ENCODE measurements at regions not wholly inside any gene's neighbourhood (a gene's known extent, or its start where the extent isn't known, plus 50 kb on each side); places are given as distances from the start of the nearest gene placed in this dataset.

DNA sequence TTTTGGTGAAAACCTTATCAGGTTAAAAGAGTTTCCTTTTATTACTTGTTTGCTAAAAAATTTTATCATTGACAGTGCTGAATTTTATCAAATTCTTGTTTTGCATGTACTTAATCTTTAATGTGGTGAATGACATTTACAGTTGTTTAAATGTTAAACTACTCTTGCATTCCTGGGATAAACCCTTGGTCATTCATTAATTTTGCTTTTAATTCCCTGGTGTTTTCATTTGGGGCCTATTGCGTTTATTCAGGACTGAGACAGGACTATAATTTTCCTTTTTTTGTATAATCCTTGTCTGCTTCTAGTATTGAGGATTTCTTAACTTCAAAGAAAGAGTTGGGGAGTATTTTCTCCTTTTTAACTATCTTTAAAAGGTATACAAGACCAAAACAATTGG is 98.7 kb upstream of the TLL1 start:
- Mint-ChIP-seq H3K27me3 (no peaks in the 10 kb centered on the region), H3K4me3 (no peak overlapping the region), H3K4me1 (no peaks in the 10 kb centered on the region), H3K36me3 (ENCODE audit: insufficient read depth) (peaks cover 2% of the 10 kb centered on the region), H3K27ac (ENCODE audit: low read depth) (no peak overlapping the region), H3K9me3 (peaks cover 6% of the 10 kb centered on the region)
- DNase-seq (ENCODE audit: low spot score in 2 of 2), result no peak
- ATAC-seq (replicated peaks; ENCODE audit: extremely low read depth, poor library complexity, severe bottlenecking), result no peak

DNA sequence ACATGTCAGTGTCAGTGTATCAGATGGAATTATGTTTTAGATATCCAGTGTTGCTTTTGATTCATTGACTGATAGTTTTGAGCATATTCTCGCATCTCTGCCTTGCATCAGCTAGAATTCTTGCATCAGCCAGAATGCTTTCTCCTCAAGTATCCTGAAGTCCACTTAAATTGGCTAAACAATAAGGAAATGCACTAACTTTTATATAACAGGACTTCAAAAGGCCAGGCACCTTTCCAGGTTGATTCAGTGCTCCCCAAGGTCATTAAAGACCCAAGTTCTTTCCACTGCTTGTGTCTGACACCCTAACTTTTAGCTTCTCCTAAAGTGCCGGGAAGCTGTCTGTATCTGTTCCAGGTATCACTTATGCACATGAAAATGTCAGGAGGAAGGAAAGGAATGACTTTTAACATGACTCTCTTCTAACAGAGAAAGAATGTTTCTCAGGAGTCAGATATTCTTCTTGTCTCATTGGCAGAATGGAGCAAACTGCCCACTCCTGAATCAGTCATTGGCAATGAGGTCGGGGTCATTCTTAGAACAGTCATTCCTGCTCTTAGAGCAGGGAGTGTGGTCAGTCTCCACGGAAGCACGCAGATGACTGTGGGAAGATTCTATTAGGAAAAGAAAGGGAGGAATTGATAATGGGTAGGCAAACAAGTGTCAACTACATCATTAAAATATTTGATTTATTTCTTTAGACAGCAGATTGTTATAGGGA is 92.9 kb upstream of the TLL1 start:
- Mint-ChIP-seq H3K9me3 (peaks cover 10% of the 10 kb centered on the region), H3K27ac (ENCODE audit: low read depth) (no peak overlapping the region), H3K4me1 (no peaks in the 10 kb centered on the region), H3K36me3 (ENCODE audit: insufficient read depth) (peaks cover 2% of the 10 kb centered on the region), H3K27me3 (no peaks in the 10 kb centered on the region), H3K4me3 (no peak overlapping the region)
- ATAC-seq (replicated peaks; ENCODE audit: extremely low read depth, poor library complexity, severe bottlenecking) (no peak), DNase-seq (ENCODE audit: low spot score in 2 of 2) (no peak)

GRCh38 chr4:165780735-165781134 is 92.3 kb upstream of the TLL1 start:
- Mint-ChIP-seq H3K27ac (ENCODE audit: low read depth) (no peak overlapping the region), H3K4me1 (no peaks in the 10 kb centered on the region), H3K36me3 (ENCODE audit: insufficient read depth) (peaks cover 2% of the 10 kb centered on the region), H3K9me3 (peaks cover 10% of the 10 kb centered on the region), H3K27me3 (no peaks in the 10 kb centered on the region), H3K4me3 (no peak overlapping the region)
- ATAC-seq (replicated peaks; ENCODE audit: extremely low read depth, poor library complexity, severe bottlenecking) (no peak), DNase-seq (ENCODE audit: low spot score in 2 of 2) (no peak)

DNA sequence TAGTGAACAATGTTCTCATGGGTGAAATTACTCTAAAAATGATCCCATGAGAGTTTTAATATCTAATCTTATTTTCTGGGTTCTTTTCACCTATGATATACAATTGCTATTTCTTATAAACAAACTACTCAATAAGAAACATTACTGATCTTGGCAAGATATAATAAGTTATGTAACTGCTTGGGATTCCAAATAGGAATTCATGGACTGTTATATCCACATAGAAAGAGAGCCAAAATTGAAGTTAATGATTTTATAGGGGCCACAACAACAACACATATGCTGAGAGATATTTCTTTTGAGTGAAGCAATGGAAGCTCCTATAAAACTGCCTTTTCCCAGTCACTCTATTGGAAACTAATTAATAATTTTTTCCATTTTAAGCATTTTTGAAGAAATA is 90.4 kb upstream of the TLL1 start:
- Mint-ChIP-seq H3K4me1 (no peaks in the 10 kb centered on the region), H3K27me3 (no peaks in the 10 kb centered on the region), H3K36me3 (ENCODE audit: insufficient read depth) (peaks cover 2% of the 10 kb centered on the region), H3K4me3 (no peak overlapping the region), H3K27ac (ENCODE audit: low read depth) (no peak overlapping the region), H3K9me3 (peaks cover 10% of the 10 kb centered on the region)
- DNase-seq (ENCODE audit: low spot score in 2 of 2) (no peak), ATAC-seq (replicated peaks; ENCODE audit: extremely low read depth, poor library complexity, severe bottlenecking) (no peak)

DNA sequence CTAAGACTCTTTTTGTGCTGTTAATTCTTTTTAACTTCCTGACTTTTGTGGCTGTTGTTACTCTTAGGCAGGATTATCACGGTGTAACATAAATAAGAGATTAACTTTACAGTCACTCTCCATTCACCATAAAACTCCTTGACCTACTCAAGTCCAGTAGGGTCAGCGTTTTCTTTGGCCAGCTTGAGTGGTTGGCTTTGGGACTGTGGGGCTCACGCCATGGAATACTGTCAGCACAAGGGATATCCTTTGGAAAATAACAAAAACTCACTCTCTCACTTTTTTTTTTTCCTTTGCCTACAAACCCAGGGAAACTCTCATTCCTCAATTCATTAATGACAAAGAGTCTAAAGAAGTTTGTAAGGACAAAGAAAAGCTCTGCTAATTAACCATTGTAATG is 89.4 kb upstream of the TLL1 start:
- DNase-seq (ENCODE audit: low spot score in 2 of 2), result no peak
- no peak overlapping the region for H3K4me3 Mint-ChIP-seq
- H3K36me3 Mint-ChIP-seq (ENCODE audit: insufficient read depth), result peaks cover 2% of the 10 kb centered on the region
- H3K27me3 Mint-ChIP-seq, result no peaks in the 10 kb centered on the region
- no peak for ATAC-seq (replicated peaks; ENCODE audit: extremely low read depth, poor library complexity, severe bottlenecking)
- H3K9me3 Mint-ChIP-seq, result peaks cover 10% of the 10 kb centered on the region
- no peak overlapping the region for H3K27ac Mint-ChIP-seq (ENCODE audit: low read depth)
- no peaks in the 10 kb centered on the region for H3K4me1 Mint-ChIP-seq

DNA sequence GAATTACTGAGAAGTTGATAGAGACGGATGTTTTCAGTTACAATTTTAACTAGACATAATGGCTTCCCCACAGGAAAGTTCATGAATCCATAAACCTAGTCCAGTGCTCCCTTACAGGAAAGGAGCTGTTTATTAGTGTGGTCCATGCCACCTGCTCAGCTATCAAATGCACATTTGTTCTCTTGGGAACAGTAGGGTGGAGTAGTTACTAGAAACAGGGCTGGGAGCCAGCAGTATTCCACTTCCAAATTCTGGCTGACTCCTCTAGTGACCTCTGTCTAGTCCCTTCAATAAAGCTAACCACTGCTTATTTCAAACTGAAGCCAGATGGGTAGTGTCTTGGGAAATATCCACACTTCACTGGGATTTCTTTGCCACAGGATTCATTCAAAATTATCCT is 88.4 kb upstream of the TLL1 start:
- Mint-ChIP-seq H3K4me3 (no peak overlapping the region), H3K27ac (ENCODE audit: low read depth) (no peak overlapping the region), H3K4me1 (no peaks in the 10 kb centered on the region), H3K36me3 (ENCODE audit: insufficient read depth) (no peaks in the 10 kb centered on the region), H3K9me3 (peaks cover 10% of the 10 kb centered on the region), H3K27me3 (no peaks in the 10 kb centered on the region)
- no peak for ATAC-seq (replicated peaks; ENCODE audit: extremely low read depth, poor library complexity, severe bottlenecking)
- DNase-seq (ENCODE audit: low spot score in 2 of 2), result no peak

DNA sequence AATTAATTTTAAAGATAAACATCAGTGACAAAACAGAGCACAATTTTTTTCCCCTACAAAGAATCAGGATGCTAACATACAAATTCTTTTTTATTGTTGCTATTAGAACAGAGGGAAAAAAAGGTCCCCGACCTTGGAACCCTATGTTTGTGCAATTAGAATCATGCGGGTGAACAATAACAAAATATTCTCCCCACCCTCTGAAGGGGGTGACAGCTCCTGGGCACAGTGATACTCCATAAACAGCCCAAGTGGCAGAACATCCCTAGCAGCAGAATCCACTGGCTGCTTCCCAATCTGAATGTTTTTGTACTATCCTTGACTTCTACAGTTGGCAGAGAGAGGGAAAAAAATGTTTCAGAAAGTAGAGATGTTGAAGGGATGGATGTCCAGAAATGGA is 87.7 kb upstream of the TLL1 start:
- Mint-ChIP-seq H3K9me3 (peaks cover 8% of the 10 kb centered on the region), H3K4me3 (no peak overlapping the region), H3K4me1 (no peaks in the 10 kb centered on the region), H3K36me3 (ENCODE audit: insufficient read depth) (no peaks in the 10 kb centered on the region), H3K27me3 (no peaks in the 10 kb centered on the region), H3K27ac (ENCODE audit: low read depth) (no peak overlapping the region)
- ATAC-seq (replicated peaks; ENCODE audit: extremely low read depth, poor library complexity, severe bottlenecking) (no peak), DNase-seq (ENCODE audit: low spot score in 2 of 2) (no peak)

- Mint-ChIP-seq H3K9me3 (peaks cover 5% of the 10 kb centered on the region), H3K36me3 (ENCODE audit: insufficient read depth) (no peaks in the 10 kb centered on the region), H3K27me3 (no peaks in the 10 kb centered on the region), H3K4me3 (no peak overlapping the region), H3K4me1 (no peaks in the 10 kb centered on the region), H3K27ac (ENCODE audit: low read depth) (no peak overlapping the region)
- DNase-seq (ENCODE audit: low spot score in 2 of 2) (no peak), ATAC-seq (replicated peaks; ENCODE audit: extremely low read depth, poor library complexity, severe bottlenecking) (no peak)
Measured at GRCh38 chr4:165787516-165788274, 85.3 kb upstream of the TLL1 start.

GRCh38 chr4:165788686-165789463 is 84.2 kb upstream of the TLL1 start:
- ATAC-seq (replicated peaks; ENCODE audit: extremely low read depth, poor library complexity, severe bottlenecking), result no peak

DNA sequence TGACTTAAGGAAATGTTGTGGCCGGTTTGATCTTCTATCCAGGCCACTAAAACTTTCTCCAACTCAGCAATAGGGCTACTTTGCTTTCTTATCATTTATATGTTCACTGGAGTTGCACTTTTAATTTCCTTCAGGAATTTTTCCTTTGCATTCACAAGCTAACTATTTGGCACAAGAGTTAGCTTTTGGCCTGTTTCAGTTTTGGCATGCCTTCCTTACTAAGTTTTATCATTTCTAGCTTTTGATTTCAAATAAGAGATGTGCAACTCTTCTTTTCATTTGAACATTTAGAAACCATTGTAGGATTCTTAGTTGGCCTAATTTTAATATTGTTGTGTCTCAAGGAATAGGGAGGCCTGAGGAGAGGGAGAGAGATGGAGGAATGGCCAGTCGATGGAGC is 79.8 kb upstream of the TLL1 start:
- Mint-ChIP-seq H3K4me1 (no peaks in the 10 kb centered on the region), H3K27me3 (no peaks in the 10 kb centered on the region), H3K4me3 (no peak overlapping the region), H3K36me3 (ENCODE audit: insufficient read depth) (no peaks in the 10 kb centered on the region), H3K27ac (ENCODE audit: low read depth) (no peak overlapping the region), H3K9me3 (peaks cover 20% of the 10 kb centered on the region)
- DNase-seq (ENCODE audit: low spot score in 2 of 2), result no peak
- no peak for ATAC-seq (replicated peaks; ENCODE audit: extremely low read depth, poor library complexity, severe bottlenecking)

More at GRCh38 chr4:165788686-165789463, 84.2 kb upstream of the TLL1 start:
- Mint-ChIP-seq H3K27me3 (no peaks in the 10 kb centered on the region), H3K36me3 (ENCODE audit: insufficient read depth) (no peaks in the 10 kb centered on the region), H3K9me3 (peaks cover 11% of the 10 kb centered on the region), H3K4me3 (no peak overlapping the region), H3K4me1 (no peaks in the 10 kb centered on the region), H3K27ac (ENCODE audit: low read depth) (no peak overlapping the region)
- DNase-seq (ENCODE audit: low spot score in 2 of 2), result no peak

GRCh38 chr4:165794834-165795233 is 78.2 kb upstream of the TLL1 start:
- Mint-ChIP-seq H3K9me3 (peaks cover 20% of the 10 kb centered on the region), H3K27ac (ENCODE audit: low read depth) (no peak overlapping the region), H3K36me3 (ENCODE audit: insufficient read depth) (no peaks in the 10 kb centered on the region), H3K27me3 (no peaks in the 10 kb centered on the region), H3K4me1 (no peaks in the 10 kb centered on the region), H3K4me3 (no peak overlapping the region)
- no peak for DNase-seq (ENCODE audit: low spot score in 2 of 2)
- ATAC-seq (replicated peaks; ENCODE audit: extremely low read depth, poor library complexity, severe bottlenecking), result no peak

DNA sequence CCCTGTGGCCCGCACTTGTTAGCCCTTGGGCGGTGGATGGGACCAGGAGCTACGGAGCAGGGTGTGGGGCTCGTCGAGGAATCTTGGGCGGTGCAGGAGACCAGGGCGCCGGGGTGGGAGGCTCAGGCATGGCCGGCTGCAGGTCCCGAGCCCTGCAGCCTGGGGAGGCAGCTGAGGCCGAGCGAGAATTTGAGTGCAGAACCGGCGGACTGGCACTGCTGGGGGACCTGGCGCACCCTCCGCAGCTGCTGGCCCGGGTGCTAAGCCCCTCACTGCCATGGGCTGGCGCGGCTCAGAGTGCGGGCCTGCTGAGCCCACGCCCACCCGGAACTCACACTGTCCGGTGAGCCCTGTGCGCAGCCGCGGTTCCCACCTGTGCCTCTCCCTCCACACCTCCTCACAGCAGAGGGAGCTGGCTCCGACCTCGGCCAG is 73.6 kb upstream of the TLL1 start:
- Mint-ChIP-seq H3K27me3 (no peaks in the 10 kb centered on the region), H3K4me3 (no peak overlapping the region), H3K27ac (ENCODE audit: low read depth) (no peak overlapping the region)

More for the DNA sequence above, 73.6 kb upstream of the TLL1 start:
- ATAC-seq (replicated peaks; ENCODE audit: extremely low read depth, poor library complexity, severe bottlenecking) (no peak), DNase-seq (ENCODE audit: low spot score in 2 of 2) (no peak)
- no peaks in the 10 kb centered on the region for H3K36me3 Mint-ChIP-seq (ENCODE audit: insufficient read depth)
- H3K9me3 Mint-ChIP-seq, result peaks cover 10% of the 10 kb centered on the region
- no peaks in the 10 kb centered on the region for H3K4me1 Mint-ChIP-seq
